HG02610 (cell line): ENCODE measurements at regions not wholly inside any gene's neighbourhood (a gene's known extent, or its start where the extent isn't known, plus 50 kb on each side); places are given as distances from the start of the nearest gene placed in this dataset.

Experiments
- ATAC-seq: cut with Tn5 transposase; IDR thresholded peaks from one replicate; pipeline ENCODE4 v1.9.1; 2021; ENCODE audit warnings: mild to moderate bottlenecking, moderate library complexity; ENCODE audit not compliant: unreplicated experiment

- ATAC-seq, result no peak
These were observed 80.0 kb downstream of the CENPW start for GRCh38 chr6:126419901-126420300.

- no peak for ATAC-seq
These were observed 83.0 kb downstream of the CENPW start for GRCh38 chr6:126422912-126423311.

DNA sequence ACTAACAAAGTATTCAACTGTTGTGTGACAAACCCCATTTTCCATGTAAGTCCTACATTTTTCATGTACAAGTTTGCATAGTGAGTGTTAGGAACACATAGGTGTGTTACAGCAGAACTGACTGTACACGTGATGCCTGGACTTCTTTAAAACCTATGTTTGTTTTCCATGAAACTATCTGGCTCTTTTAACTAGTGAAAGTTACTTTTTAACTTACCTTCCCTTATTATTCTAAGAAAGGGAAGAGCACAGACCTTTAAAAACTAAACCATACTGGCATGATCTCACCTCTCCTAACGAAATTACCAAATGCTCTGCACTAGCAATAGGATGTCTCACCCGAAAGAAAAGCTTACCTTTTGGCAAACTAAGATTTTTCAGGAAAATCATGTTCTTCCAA is 87.8 kb downstream of the CENPW start:
- no peak for ATAC-seq

- no peak for ATAC-seq
These were observed 90.0 kb downstream of the CENPW start for GRCh38 chr6:126429866-126430265.

GRCh38 chr6:126432564-126432963 is 92.6 kb downstream of the CENPW start:
- ATAC-seq, result no peak

- no peak for ATAC-seq
These were observed 94.0 kb downstream of the CENPW start for GRCh38 chr6:126433927-126434326.

GRCh38 chr6:126437205-126437604 is 97.3 kb downstream of the CENPW start:
- no peak for ATAC-seq

- ATAC-seq, result no peak
These were observed 99.1 kb downstream of the CENPW start for GRCh38 chr6:126439040-126439439.

DNA sequence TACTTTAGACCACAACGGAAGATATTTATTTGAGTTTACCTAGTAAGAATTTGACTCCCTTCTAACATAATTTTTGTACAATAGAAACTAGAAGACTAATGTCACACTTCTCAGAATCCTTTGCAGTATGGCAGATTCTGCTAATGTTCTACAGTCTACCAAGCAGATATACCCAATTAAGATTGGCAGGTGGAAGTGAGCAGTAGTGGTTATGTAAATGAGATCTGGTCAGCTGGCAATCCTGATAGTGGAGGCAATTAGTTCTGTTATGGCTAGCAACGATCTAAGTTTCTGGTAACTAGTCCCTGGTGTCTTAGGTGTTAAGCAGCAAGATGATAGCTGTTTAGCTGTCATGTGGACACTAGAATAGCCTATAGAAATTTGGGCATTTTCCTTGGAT is 101.0 kb downstream of the CENPW start:
- no peak for ATAC-seq

GRCh38 chr6:126444659-126445273 is 104.9 kb downstream of the CENPW start:
- no peak for ATAC-seq

DNA sequence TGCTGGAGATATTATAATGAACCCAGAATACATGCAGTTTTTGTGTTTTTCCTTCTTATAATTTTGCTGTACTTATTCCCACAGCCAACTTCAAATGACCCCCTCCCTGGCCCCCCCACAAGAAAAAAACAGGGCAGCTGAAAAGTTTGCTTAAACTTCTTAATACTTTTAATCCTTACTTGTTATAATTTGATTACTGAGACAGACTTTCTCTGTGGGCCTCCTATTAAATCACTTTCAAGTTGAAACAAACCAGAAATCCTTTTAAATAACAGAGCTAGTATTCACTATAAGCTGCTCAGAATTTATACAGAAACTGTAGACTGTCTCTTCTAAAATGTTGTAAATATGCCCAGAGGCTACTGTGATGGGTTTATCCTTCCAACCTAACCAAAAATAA is 106.3 kb downstream of the CENPW start:
- ATAC-seq, result no peak

GRCh38 chr6:126447367-126447766 is 107.5 kb downstream of the CENPW start:
- no peak for ATAC-seq

- ATAC-seq, result no peak
These were observed 121.1 kb downstream of the CENPW start for GRCh38 chr6:126461045-126461444.

- ATAC-seq, result no peak
These were observed 124.3 kb downstream of the CENPW start for GRCh38 chr6:126464245-126464644.

GRCh38 chr6:126475449-126475848 is 135.5 kb downstream of the CENPW start:
- ATAC-seq, result no peak

DNA sequence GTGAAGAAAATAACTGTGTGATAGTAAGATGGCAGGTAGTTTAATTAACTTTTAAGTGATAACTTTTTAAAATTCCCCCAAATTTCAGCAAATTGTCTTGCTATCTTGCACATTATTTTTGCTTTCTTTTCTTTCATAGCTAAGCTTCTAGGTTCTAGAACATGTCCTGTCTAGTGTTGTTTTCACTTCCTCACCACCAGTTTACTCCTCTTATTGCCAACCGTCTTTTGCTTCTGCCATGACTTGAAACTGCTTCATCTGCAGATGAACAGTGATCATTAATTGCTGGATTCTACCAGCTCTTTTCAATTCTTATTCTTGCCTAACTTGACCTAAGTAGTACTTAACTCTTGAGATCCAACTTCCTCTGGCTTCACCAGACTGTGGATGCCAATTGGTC is 137.8 kb downstream of the CENPW start:
- ATAC-seq, result peak; percentile 52

GRCh38 chr6:126480268-126480667 is 140.4 kb downstream of the CENPW start:
- ATAC-seq, result no peak

DNA sequence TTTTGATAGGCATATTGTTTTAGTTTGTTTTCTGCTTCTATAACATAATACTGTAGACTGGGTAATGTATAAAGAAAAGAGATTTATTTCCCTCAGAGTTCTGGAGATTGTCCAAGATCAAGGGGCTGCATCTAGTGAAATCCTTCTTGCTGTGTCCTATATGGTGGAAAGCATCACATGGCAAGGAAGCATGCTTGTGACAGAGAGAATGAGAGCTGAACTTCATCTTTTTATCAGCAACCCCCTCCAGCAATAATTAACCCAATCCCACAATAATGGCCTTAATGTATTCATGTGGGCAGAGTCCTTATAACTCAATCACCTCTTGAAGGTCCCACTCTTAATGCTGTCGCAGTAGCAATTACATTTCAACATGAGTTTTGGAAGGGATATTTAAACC is 141.4 kb downstream of the CENPW start:
- ATAC-seq, result no peak

GRCh38 chr6:126504792-126505191 is 164.9 kb downstream of the CENPW start:
- ATAC-seq, result no peak

DNA sequence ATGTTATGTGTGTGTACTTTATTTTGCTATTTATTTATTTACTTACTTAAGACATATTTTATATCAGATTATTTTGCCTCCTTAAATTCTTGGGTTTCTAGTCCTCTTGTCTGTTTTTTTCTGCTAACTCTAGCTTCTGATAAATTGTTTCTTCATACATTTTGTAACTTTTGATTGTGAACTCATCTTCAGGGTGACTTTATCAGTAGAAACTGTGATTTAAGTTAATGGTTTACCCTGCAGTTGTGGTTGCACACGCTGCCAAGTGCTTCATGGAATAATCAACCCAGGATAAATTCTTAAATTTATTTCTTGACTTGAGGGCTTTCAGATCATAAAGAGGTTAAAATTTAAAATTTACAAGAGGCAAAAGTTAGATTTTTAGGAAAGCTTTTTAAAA is 173.3 kb downstream of the CENPW start:
- no peak for ATAC-seq

DNA sequence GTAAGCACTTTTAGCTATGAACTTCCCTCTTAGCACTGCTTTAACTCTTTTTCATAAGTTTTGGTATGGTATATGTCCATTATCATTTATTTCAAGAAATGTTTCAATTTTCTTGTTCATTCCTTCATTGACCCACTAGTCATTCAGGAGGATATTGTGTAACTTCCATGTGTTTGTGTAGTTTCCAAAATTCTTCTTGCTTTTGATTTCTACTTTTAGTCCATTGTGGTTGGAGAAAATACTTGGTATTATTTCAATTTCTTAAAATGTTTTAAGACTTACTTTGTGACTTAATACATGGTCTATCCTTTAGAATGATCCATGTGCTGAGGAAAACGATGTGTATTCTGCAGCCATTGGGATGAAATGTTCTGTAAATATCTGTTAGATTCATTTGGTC is 176.5 kb downstream of the CENPW start:
- ATAC-seq, result no peak

DNA sequence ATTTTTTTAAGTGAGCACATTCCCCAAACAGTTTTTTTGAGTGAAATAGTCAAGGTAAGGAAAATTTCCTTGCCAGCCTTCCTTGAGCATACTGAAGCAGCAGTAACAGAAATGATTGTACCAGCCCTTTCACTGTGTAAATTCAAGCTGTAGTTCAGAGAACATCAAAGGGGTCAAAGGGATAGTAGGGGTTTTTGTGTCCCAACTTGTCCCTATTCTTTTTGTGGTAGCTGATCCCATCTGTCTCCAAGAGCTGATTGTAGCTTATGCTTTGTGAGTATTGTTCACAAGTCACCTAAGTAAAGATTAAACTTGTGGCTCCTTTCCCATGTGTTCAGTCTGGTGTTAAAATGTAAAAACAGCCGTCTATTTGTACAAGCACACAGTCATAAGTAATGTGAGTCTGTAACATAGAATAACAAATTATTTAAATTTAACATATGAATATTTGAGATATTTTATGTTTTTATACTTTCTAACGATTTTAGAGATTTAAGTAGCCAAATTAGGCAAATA is 185.0 kb downstream of the CENPW start:
- ATAC-seq, result no peak

GRCh38 chr6:126526547-126526946 is 186.6 kb downstream of the CENPW start:
- ATAC-seq, result no peak
